Endothelial cell of umbilical vein (primary cell): ENCODE measurements at regions not wholly inside any gene's neighbourhood (a gene's known extent, or its start where the extent isn't known, plus 50 kb on each side); places are given as distances from the start of the nearest gene placed in this dataset.

Experiments
- BruUV-seq: library from RNA; stranded (reverse); fragments of 400-500 nt; replicated peaks from 2 replicates; lab custom pipeline; 2021; lab: Mats Ljungman, UMichigan
- CTCF ChIA-PET: fragments of 300-600, 350-600 bp; sonication (Branson Sonifier 250); formaldehyde crosslinking; loops from one replicate; lab custom pipeline; 2021; ENCODE audit warnings: antibody characterized with exemption, inconsistent platforms; lab: Charles Lee
- POLR2A ChIA-PET: fragments of 300-600, 350-600 bp; sonication (Branson Sonifier 250); formaldehyde crosslinking; loops from one replicate; lab custom pipeline; 2021; ENCODE audit warnings: antibody characterized with exemption, inconsistent platforms; lab: Charles Lee
- DNase-seq: peaks from one replicate; pipeline ENCODE4 v3.0.0-alpha.2; 2011; ENCODE audit warnings: low read depth, low spot score
- FAIRE-seq: peaks from 2 replicates; lab custom pipeline; 2011; peaks lifted over from hg19 to GRCh38; lab: Jason Lieb, UNC
- H2AFZ ChIP-seq: 2 replicates; pipeline ENCODE4 v1.6.0; 2012; ENCODE audit warnings: low read depth, low read length, control low read depth, inconsistent platforms
- H3K27ac ChIP-seq: 2 replicates; pipeline ENCODE4 v1.5.1; 2011; ENCODE audit warnings: low read depth, mild to moderate bottlenecking, control low read depth, low read length, moderate library complexity; ENCODE audit not compliant: insufficient read depth
- H3K27me3 ChIP-seq, 2 experiments: 2 replicates each; pipeline versions ENCODE4 v1.6.0 to v1.6.1; 2011; ENCODE audit warnings: low read length in 2 of 2, mixed read lengths in 1 of 2; ENCODE audit not compliant: control insufficient read depth in 2 of 2, insufficient read depth in 2 of 2
- H3K36me3 ChIP-seq, 2 experiments: 2 replicates in 1 of 2; 3 replicates in 1 of 2; pipeline ENCODE4 v1.5.1; 2011; ENCODE audit warnings: low read length in 2 of 2, mild to moderate bottlenecking in 1 of 2, moderate library complexity in 1 of 2; ENCODE audit not compliant: control insufficient read depth in 2 of 2, insufficient read depth in 2 of 2; ENCODE audit errors: extremely low read depth in 1 of 2
- H3K4me1 ChIP-seq: 3 replicates; pipeline ENCODE4 v1.5.1; 2011; ENCODE audit warnings: mild to moderate bottlenecking, low read length; ENCODE audit not compliant: control insufficient read depth, insufficient read depth; ENCODE audit errors: extremely low read depth
- H3K4me2 ChIP-seq: 2 replicates; pipeline ENCODE4 v1.6.1; 2011; ENCODE audit warnings: low read length, control low read depth, mixed read lengths; ENCODE audit not compliant: insufficient read depth
- H3K4me3 ChIP-seq, 3 experiments: fragments of 200-600 bp in 1 of 3; sonication (generic), shearing (Covaris generic) in 1 of 3; replicated peaks in 1 of 3; 2 replicates each; pipeline ENCODE4 v1.5.1; 2011 to 2016; ENCODE audit warnings: control low read depth in 3 of 3, low read length in 3 of 3, mild to moderate bottlenecking in 2 of 3, inconsistent platforms in 1 of 3, low read depth in 1 of 3, moderate library complexity in 1 of 3; ENCODE audit not compliant: insufficient read depth in 1 of 3
- H3K79me2 ChIP-seq: 2 replicates; pipeline ENCODE4 v1.6.0; 2012; ENCODE audit warnings: low read length, inconsistent platforms; ENCODE audit not compliant: control insufficient read depth, insufficient read depth
- H3K9ac ChIP-seq: replicated peaks from 2 replicates; pipeline ENCODE3; 2011; ENCODE audit warnings: low read length, control low read depth; ENCODE audit not compliant: insufficient read depth; ENCODE audit errors: extremely low read depth
- H3K9me1 ChIP-seq: replicated peaks from 3 replicates; pipeline ENCODE4 v1.6.0; 2011; ENCODE audit warnings: mild to moderate bottlenecking, low read length; ENCODE audit not compliant: control insufficient read depth, insufficient read depth; ENCODE audit errors: extremely low read depth
- H3K9me3 ChIP-seq: replicated peaks from 2 replicates; pipeline ENCODE4 v1.5.1; 2012; ENCODE audit warnings: low read length, inconsistent platforms; ENCODE audit not compliant: control insufficient read depth, insufficient read depth
- H4K20me1 ChIP-seq: replicated peaks from 2 replicates; pipeline ENCODE3; 2011; ENCODE audit warnings: mild to moderate bottlenecking, low read length; ENCODE audit not compliant: control insufficient read depth, insufficient read depth; ENCODE audit errors: extremely low read depth
- EZH2 ChIP-seq: IDR thresholded peaks from 2 replicates; pipeline ENCODE4 v1.6.1; 2012; ENCODE audit warnings: borderline replicate concordance, low read depth, mild to moderate bottlenecking, moderate library complexity, low read length, inconsistent platforms; ENCODE audit not compliant: severe bottlenecking
- FOS ChIP-seq: IDR thresholded peaks from 2 replicates; pipeline ENCODE4 v1.6.1; 2011; ENCODE audit warnings: mild to moderate bottlenecking, low read length, moderate library complexity, borderline replicate concordance; ENCODE audit not compliant: insufficient read depth
- GATA2 ChIP-seq: IDR thresholded peaks from 2 replicates; pipeline ENCODE4 v1.7.0; 2011; ENCODE audit warnings: low read depth, mild to moderate bottlenecking, moderate library complexity, mixed read lengths, low read length; ENCODE audit not compliant: insufficient read length, insufficient read depth
- JUN ChIP-seq: IDR thresholded peaks from 2 replicates; pipeline ENCODE4 v1.6.1; 2011; ENCODE audit warnings: borderline replicate concordance, low read depth; ENCODE audit not compliant: insufficient read length, insufficient read depth
- MAX ChIP-seq: IDR thresholded peaks from 2 replicates; pipeline ENCODE4 v1.6.1; 2011; ENCODE audit not compliant: insufficient read depth, insufficient read length
- MYC ChIP-seq: IDR thresholded peaks from one replicate; pipeline ENCODE4 v1.6.1; 2011; ENCODE audit warnings: mild to moderate bottlenecking, low read depth, low read length
- POLR2A ChIP-seq: IDR thresholded peaks from 2 replicates; pipeline ENCODE4 v1.6.1; 2012; ENCODE audit warnings: low read depth, mild to moderate bottlenecking, control low read depth, low read length
- POLR2AphosphoS5 ChIP-seq: IDR thresholded peaks from 2 replicates; pipeline ENCODE4 v1.6.1; 2012; ENCODE audit warnings: low read depth, mild to moderate bottlenecking, control low read depth, low read length, moderate library complexity; ENCODE audit not compliant: insufficient read depth
- dilution Hi-C: fragments of 300-500 bp; cut with MboI; formaldehyde crosslinking; loops from one replicate; pipeline ENCODE4 v1.15.0; 2019; ENCODE audit warnings: low sequenced_read_pairs; ENCODE audit not compliant: extremely low pct_ligation_motif_present
- intact Hi-C: fragments of 100-400 bp; cut with micrococcal nuclease; formaldehyde crosslinking; loops from one replicate; pipeline ENCODE4 v1.10.0; 2022
- TF ChIP-seq, protein P1 (sequence below), 2 donors: IDR thresholded peaks; 1 replicate in 1 of 2; 2 replicates in 1 of 2; pipeline ENCODE4 v1.5.1; 2011; ENCODE audit warnings: low read length in 2 of 2, mild to moderate bottlenecking in 2 of 2, moderate library complexity in 2 of 2, control low read depth in 1 of 2, inconsistent platforms in 1 of 2, low read depth in 1 of 2; ENCODE audit not compliant: insufficient read depth in 1 of 2; ENCODE audit errors: extremely low read depth in 1 of 2

DNA sequence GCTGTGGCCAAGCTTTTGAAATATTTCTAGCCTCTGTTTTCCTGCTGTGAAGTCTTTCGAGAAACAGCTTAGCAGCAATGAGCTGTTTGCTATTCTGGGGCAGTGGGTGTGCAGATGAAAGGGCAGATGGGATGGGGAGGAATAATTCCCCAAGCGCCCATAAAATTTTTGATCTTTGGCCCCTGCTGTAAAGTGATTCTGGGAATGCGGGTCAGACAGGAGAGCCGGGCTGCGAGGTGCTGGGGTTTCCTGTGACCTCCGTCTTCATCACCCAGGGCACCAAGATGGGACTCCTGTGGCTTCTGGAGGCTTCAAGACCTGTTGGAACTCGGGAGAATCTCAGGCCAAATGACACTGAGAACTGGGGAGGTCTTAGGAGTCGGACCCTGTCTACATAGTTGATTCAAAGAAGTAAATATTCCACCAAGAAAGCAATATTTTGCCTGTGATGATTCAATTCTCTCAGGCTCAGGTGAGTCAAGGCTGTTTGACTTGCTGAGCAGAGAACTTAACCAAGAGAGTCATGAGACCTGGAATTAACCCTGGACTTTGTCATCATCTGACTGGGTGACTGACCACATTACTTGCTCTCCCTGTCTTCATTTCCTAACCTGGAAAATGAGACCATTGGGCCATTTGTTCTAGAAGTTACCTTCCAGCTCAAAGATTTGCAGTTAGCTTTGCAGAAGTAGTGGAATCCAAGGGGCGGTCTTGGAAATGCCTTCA lies 86.4 kb downstream of the POLR2M start:
- H3K4me2 ChIP-seq: no peak overlapping the region
- ChIA-PET CTCF (no interaction called here), POLR2A (no interaction called here)
- no peaks in the 10 kb centered on the region for H3K27me3 ChIP-seq
- intact Hi-C loops: no loop called here
- H3K9me1 ChIP-seq: no peaks in the 10 kb centered on the region
- no peaks in the 10 kb centered on the region for H3K36me3 ChIP-seq
- dilution Hi-C loops: no loop called here
- no peak overlapping the region for H2AFZ ChIP-seq
- no TSS peak for BruUV-seq
- no peaks in the 10 kb centered on the region for H4K20me1 ChIP-seq
- H3K4me1 ChIP-seq: peaks cover 13% of the 10 kb centered on the region
- no peak for FAIRE-seq
- TF ChIP-seq FOS (no peak), MAX (no peak), POLR2AphosphoS5 (no peak), GATA2 (no peak), POLR2A (no peak), MYC (no peak), EZH2 (no peak), JUN (no peak)
- TF ChIP-seq, protein P1, sequence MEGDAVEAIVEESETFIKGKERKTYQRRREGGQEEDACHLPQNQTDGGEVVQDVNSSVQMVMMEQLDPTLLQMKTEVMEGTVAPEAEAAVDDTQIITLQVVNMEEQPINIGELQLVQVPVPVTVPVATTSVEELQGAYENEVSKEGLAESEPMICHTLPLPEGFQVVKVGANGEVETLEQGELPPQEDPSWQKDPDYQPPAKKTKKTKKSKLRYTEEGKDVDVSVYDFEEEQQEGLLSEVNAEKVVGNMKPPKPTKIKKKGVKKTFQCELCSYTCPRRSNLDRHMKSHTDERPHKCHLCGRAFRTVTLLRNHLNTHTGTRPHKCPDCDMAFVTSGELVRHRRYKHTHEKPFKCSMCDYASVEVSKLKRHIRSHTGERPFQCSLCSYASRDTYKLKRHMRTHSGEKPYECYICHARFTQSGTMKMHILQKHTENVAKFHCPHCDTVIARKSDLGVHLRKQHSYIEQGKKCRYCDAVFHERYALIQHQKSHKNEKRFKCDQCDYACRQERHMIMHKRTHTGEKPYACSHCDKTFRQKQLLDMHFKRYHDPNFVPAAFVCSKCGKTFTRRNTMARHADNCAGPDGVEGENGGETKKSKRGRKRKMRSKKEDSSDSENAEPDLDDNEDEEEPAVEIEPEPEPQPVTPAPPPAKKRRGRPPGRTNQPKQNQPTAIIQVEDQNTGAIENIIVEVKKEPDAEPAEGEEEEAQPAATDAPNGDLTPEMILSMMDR (IDR thresholded peaks at IDR 0.05; ENCODE audit: extremely low read depth in 1 of 2, insufficient read depth in 1 of 2, low read depth in 1 of 2, low read length in 2 of 2): no peak
- H3K4me3 ChIP-seq: no peak overlapping the region
- DNase-seq: no peak
- no peak overlapping the region for H3K27ac ChIP-seq
- H3K9me3 ChIP-seq: no peaks in the 10 kb centered on the region
- no peak overlapping the region for H3K9ac ChIP-seq
- no peaks in the 10 kb centered on the region for H3K79me2 ChIP-seq
